Body of pancreas (tissue), 4 donors: ENCODE measurements at regions not wholly inside any gene's neighbourhood (a gene's known extent, or its start where the extent isn't known, plus 50 kb on each side); places are given as distances from the start of the nearest gene placed in this dataset.
"Not testable (repeated sequence)": the region's sequence is repeated elsewhere in the genome, so short reads cannot be mapped to it uniquely, and the experiment has no call there.

Source experiments
- CTCF ChIP-seq, 7 experiments: fragments of 450-650 bp in 4 of 7; fragments of 200-600 bp in 3 of 7; sonication (generic) in 3 of 7; IDR thresholded peaks; one replicate each; pipeline ENCODE4 v1.5.1; 2016 to 2019; ENCODE audit warnings: antibody characterized with exemption in 7 of 7
- POLR2A ChIP-seq, 3 donors: fragments of 450-650 bp; IDR thresholded peaks; one replicate each; pipeline ENCODE4 v1.6.1; 2016; ENCODE audit warnings: antibody characterized with exemption in 3 of 3, mild to moderate bottlenecking in 2 of 3

DNA sequence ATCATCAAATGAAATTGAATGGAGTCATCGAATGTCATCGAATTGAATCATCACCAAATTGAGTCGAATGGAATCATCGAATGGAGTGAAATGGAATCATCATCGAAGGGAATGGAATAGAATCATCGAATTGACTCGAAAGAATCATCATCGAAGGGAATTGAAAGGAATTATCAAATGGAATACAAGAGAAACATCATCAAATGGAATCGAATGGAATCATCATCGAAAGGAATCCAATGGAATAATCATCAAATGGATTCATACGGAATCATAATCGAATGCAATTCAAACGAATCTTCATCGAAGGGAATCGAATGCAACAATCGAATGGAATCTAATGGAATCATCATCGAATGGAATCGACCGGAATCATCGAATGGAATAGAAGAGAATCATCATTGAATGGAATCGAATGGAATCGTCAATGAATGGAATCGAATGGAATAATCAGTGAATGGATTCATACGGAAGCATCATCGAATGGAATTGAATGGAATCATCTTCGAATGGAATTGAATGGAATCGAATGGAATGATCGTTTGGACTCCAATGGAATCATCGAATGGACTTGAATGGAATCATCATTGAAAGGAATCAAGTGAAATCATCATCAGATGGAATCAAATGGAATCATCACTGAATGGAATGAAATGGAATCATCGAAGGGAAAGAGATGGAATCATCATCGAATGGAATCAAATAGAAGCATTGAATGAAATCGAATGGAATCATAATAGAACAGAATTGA lies 238.2 kb downstream of the SHCBP1 start:
- TF ChIP-seq CTCF, POLR2A (IDR thresholded peaks at IDR 0.05): not testable (repeated sequence)
